ENCODE measurements at regions not wholly inside any gene's neighbourhood (a gene's known extent, or its start where the extent isn't known, plus 50 kb on each side); places are given as distances from the start of the nearest gene placed in this dataset.

DNA sequence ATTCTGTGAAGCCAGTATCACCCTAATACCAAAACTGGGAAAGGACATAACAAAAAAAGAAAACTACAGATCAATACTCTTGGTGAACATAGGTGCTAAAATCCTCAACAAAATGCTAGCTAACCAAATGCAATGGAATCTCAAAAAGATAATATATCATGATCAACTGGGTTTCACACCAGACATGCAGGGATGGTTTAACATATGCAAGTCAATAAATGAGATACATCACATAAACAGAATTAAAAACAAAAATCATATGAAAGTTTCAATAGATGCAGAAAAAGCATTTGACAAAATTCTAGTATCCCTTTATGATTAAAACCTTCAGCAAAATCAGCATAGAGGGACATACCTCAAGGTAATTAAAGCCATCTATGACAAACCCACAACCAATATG is 198.2 kb upstream of the NDUFV2 start:
- H3K9me2 ChIP-seq (replicated peaks; ENCODE audit: control insufficient read depth, low read length): no peaks in the 10 kb centered on the region
- peaks cover 20% of the 10 kb centered on the region for H3K4me1 ChIP-seq (ENCODE audit: control insufficient read depth, low read length)
- TF ChIP-seq EZH2phosphoT487 (IDR thresholded peaks at IDR 0.05; ENCODE audit: borderline replicate concordance, low read length): no peak
- TF ChIP-seq, protein P1, sequence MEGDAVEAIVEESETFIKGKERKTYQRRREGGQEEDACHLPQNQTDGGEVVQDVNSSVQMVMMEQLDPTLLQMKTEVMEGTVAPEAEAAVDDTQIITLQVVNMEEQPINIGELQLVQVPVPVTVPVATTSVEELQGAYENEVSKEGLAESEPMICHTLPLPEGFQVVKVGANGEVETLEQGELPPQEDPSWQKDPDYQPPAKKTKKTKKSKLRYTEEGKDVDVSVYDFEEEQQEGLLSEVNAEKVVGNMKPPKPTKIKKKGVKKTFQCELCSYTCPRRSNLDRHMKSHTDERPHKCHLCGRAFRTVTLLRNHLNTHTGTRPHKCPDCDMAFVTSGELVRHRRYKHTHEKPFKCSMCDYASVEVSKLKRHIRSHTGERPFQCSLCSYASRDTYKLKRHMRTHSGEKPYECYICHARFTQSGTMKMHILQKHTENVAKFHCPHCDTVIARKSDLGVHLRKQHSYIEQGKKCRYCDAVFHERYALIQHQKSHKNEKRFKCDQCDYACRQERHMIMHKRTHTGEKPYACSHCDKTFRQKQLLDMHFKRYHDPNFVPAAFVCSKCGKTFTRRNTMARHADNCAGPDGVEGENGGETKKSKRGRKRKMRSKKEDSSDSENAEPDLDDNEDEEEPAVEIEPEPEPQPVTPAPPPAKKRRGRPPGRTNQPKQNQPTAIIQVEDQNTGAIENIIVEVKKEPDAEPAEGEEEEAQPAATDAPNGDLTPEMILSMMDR (IDR thresholded peaks at IDR 0.05; ENCODE audit: low read depth, low read length, poor library complexity, severe bottlenecking): no peak
- H3K4me2 ChIP-seq (ENCODE audit: low read length): no peak overlapping the region
- no peaks in the 10 kb centered on the region for H4K20me1 ChIP-seq (ENCODE audit: control insufficient read depth, insufficient read depth, low read depth, low read length)
- no peaks in the 10 kb centered on the region for H3K27me3 ChIP-seq (ENCODE audit: control insufficient read depth, low read length)
- no peak overlapping the region for H3K27ac ChIP-seq (ENCODE audit: low read depth, low read length)
- H3K4me3 ChIP-seq (ENCODE audit: low read length): no peak overlapping the region
- peaks cover 8% of the 10 kb centered on the region; the same call in 1 of the 2 replicates for H3K9me3 ChIP-seq (ENCODE audit: control insufficient read depth, insufficient read depth, low read length)
- H3K36me3 ChIP-seq (ENCODE audit: control insufficient read depth, low read length): no peaks in the 10 kb centered on the region
- no peaks in the 10 kb centered on the region for H3K79me2 ChIP-seq (ENCODE audit: control insufficient read depth, low read length)
- no peaks in the 10 kb centered on the region for H3F3A ChIP-seq (ENCODE audit: control insufficient read depth, insufficient read depth)

DNA sequence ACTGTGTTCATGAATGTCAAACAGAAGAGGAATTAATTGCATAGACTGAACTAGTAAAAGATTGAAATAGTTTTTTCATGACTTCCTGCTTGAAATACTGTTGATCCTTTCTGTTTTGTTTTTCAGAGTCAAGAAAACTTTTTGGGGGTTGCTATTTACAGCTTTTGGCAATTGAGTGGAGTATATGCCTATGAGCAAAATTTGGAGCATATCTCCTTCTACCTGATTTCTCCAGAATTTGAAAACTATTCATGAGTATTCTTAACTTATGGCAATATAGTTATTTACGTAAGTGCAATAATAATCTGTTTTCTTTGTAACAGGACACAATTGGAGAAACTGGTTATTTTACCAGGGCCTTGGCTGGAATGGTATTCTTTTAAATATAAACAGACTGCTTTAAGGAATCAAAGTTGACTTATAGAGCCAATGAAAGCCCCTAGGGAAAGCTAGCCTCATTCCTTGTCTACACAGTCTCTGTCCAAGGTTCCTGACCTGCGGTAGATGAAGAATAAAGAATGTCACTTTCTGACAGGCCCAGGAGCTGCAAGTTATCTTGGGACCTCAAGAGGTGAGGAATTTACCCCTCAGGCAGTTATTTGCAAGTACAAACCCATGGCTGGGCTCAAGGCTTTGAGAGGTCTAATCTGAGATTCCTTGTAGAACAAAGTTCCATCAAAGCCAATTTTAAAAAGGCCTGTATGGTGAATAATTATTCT is 193.5 kb upstream of the NDUFV2 start:
- Histone ChIP-seq H3K4me1 (ENCODE audit: control insufficient read depth, low read length) (peaks cover 55% of the 10 kb centered on the region), H3K9me2 (replicated peaks; ENCODE audit: control insufficient read depth, low read length) (no peaks in the 10 kb centered on the region), H3F3A (ENCODE audit: control insufficient read depth, insufficient read depth) (peaks cover 12% of the 10 kb centered on the region), H4K20me1 (ENCODE audit: control insufficient read depth, insufficient read depth, low read depth, low read length) (no peaks in the 10 kb centered on the region), H3K36me3 (ENCODE audit: control insufficient read depth, low read length) (no peaks in the 10 kb centered on the region), H3K27ac (ENCODE audit: low read depth, low read length) (no peak overlapping the region), H3K79me2 (ENCODE audit: control insufficient read depth, low read length) (no peaks in the 10 kb centered on the region), H3K4me3 (ENCODE audit: low read length) (no peak overlapping the region), H3K4me2 (ENCODE audit: low read length) (no peak overlapping the region), H3K9me3 (ENCODE audit: control insufficient read depth, insufficient read depth, low read length) (peaks cover 6% of the 10 kb centered on the region; the same call in 1 of the 2 replicates), H3K27me3 (ENCODE audit: control insufficient read depth, low read length) (no peaks in the 10 kb centered on the region)
- TF ChIP-seq EZH2phosphoT487 (IDR thresholded peaks at IDR 0.05; ENCODE audit: borderline replicate concordance, low read length): no peak
- TF ChIP-seq, protein P1 (IDR thresholded peaks at IDR 0.05; ENCODE audit: low read depth, low read length, poor library complexity, severe bottlenecking): no peak

DNA sequence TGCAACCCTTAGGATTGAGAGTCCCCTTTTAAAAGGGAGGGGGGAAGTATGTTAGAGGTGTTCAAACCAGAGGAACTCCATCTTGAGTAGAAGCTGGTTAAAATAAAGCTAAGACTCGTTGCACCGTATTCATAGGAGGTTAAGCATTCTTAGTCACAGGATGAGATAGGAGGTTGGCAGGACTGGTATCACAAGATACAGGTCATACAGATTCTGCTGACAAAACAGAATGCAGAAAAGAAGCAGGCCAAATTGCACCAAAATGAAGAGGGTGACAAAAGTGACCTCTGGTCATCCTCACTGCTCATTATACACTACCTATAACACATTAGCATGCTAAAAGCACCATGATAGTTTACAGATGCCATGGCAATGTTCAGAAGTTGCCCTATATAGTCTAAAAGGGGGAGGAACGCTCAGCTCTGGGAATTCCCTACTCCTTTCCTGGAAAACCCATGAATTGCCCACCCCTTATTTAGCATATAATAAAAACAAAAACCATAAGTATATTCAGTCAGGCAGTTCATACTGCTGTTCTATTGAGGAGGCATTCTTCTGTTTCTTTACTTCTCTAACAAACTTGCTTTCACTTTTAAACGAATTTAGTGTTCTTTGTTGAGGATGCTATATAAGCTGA is 192.2 kb upstream of the NDUFV2 start:
- Histone ChIP-seq H3K4me1 (ENCODE audit: control insufficient read depth, low read length) (peaks cover 64% of the 10 kb centered on the region), H3K27me3 (ENCODE audit: control insufficient read depth, low read length) (no peaks in the 10 kb centered on the region), H3K4me3 (ENCODE audit: low read length) (peak overlapping the region; percentile 23), H3K9me2 (replicated peaks; ENCODE audit: control insufficient read depth, low read length) (no peaks in the 10 kb centered on the region), H3K36me3 (ENCODE audit: control insufficient read depth, low read length) (no peaks in the 10 kb centered on the region), H3K27ac (ENCODE audit: low read depth, low read length) (peak overlapping the region; percentile 97), H4K20me1 (ENCODE audit: control insufficient read depth, insufficient read depth, low read depth, low read length) (no peaks in the 10 kb centered on the region), H3K9me3 (ENCODE audit: control insufficient read depth, insufficient read depth, low read length) (no peaks in the 10 kb centered on the region), H3K79me2 (ENCODE audit: control insufficient read depth, low read length) (no peaks in the 10 kb centered on the region), H3K4me2 (ENCODE audit: low read length) (peak overlapping the region; percentile 69), H3F3A (ENCODE audit: control insufficient read depth, insufficient read depth) (peaks cover 12% of the 10 kb centered on the region)
- TF ChIP-seq, protein P1 (IDR thresholded peaks at IDR 0.05; ENCODE audit: low read depth, low read length, poor library complexity, severe bottlenecking): no peak
- TF ChIP-seq EZH2phosphoT487 (IDR thresholded peaks at IDR 0.05; ENCODE audit: borderline replicate concordance, low read length): no peak
